HCT116 (cell line): ENCODE measurements at regions not wholly inside any gene's neighbourhood (a gene's known extent, or its start where the extent isn't known, plus 50 kb on each side); places are given as distances from the start of the nearest gene placed in this dataset.

Source experiments
- ATAC-seq: fragments of 200-7000 bp; cut with Tn5 transposase; 2 replicates; pipeline ENCODE4 v1.9.1; 2020; ENCODE audit warnings: mild to moderate bottlenecking, moderate library complexity
- BruUV-seq: library from RNA; stranded (reverse); fragments of 400-500 nt; replicated peaks from 2 replicates; lab custom pipeline; 2021; lab: Mats Ljungman, UMichigan
- CTCF ChIA-PET: fragments of 300-600 bp; sonication (Branson Sonifier 250); formaldehyde crosslinking; loops from one replicate; lab custom pipeline; 2021; ENCODE audit warnings: antibody characterized with exemption; lab: Charles Lee
- POLR2A ChIA-PET: fragments of 300-600, 350-600 bp; sonication (Branson Sonifier 250); formaldehyde crosslinking; loops from one replicate; lab custom pipeline; 2021; ENCODE audit warnings: antibody characterized with exemption; lab: Charles Lee
- RAD21 ChIA-PET, 2 experiments: fragments of 300-600 bp; sonication (Branson Sonifier 250); formaldehyde crosslinking; loops; one replicate each; lab custom pipeline; 2023; ENCODE audit warnings: low total read pairs in 2 of 2; ENCODE audit not compliant: uncharacterized antibody in 2 of 2, unreplicated experiment in 2 of 2, low non-redundant PET in 1 of 2; lab: Charles Lee
- DNase-seq: peaks from one replicate; pipeline ENCODE4 v3.0.0-alpha.2; 2010; ENCODE audit warnings: low read depth, low spot score
- H2AFZ ChIP-seq: fragments of 200-600 bp; shearing (Covaris generic), sonication (generic); 2 replicates; pipeline ENCODE4 v1.6.1; 2017; ENCODE audit warnings: low read depth, mixed run types, mixed read lengths, antibody characterized with exemption, low read length; ENCODE audit not compliant: poor library complexity, severe bottlenecking
- H3K27ac ChIP-seq: 2 replicates; pipeline ENCODE4 v1.5.1; 2012; ENCODE audit warnings: low read depth, low read length
- H3K27me3 ChIP-seq: fragments of 200-600 bp; sonication (generic); 2 replicates; pipeline ENCODE4 v1.6.1; 2016; ENCODE audit warnings: mixed run types, low read length, mixed read lengths; ENCODE audit not compliant: insufficient read depth
- H3K36me3 ChIP-seq, 2 experiments: fragments of 200-500 bp in 1 of 2; fragments of 200-600 bp in 1 of 2; sonication (Bioruptor generic) in 1 of 2; sonication (generic) in 1 of 2; 2 replicates each; pipeline versions ENCODE4 v1.5.1 to v1.6.1; 2014 to 2016; ENCODE audit warnings: low read length in 2 of 2, inconsistent platforms in 1 of 2, mixed read lengths in 1 of 2, mixed run types in 1 of 2; ENCODE audit not compliant: insufficient read depth in 2 of 2, control insufficient read depth in 1 of 2
- H3K4me1 ChIP-seq, 2 experiments: fragments of 200-600 bp in 1 of 2; sonication (generic) in 1 of 2; 2 replicates each; pipeline versions ENCODE4 v1.5.1 to v1.6.1; 2012 to 2017; ENCODE audit warnings: low read length in 2 of 2, inconsistent platforms in 1 of 2, mild to moderate bottlenecking in 1 of 2, mixed read lengths in 1 of 2, mixed run types in 1 of 2, moderate library complexity in 1 of 2; ENCODE audit not compliant: insufficient read depth in 2 of 2, control insufficient read depth in 1 of 2
- H3K4me2 ChIP-seq: fragments of 200-600 bp; sonication (generic); 2 replicates; pipeline ENCODE4 v1.6.1; 2017; ENCODE audit warnings: mixed run types, low read length, mixed read lengths
- H3K4me3 ChIP-seq, 2 experiments: fragments of 200-600 bp in 1 of 2; sonication (generic) in 1 of 2; replicated peaks in 1 of 2; 2 replicates each; pipeline ENCODE4 v1.5.1; 2011 to 2016; ENCODE audit warnings: low read length in 2 of 2, control low read depth in 1 of 2, low read depth in 1 of 2, mild to moderate bottlenecking in 1 of 2, mixed read lengths in 1 of 2, mixed run types in 1 of 2
- H3K79me2 ChIP-seq: fragments of 200-600 bp; sonication (generic); 2 replicates; pipeline ENCODE4 v1.6.1; 2017; ENCODE audit warnings: mild to moderate bottlenecking, mixed run types, low read length, moderate library complexity, mixed read lengths; ENCODE audit not compliant: insufficient read depth
- H3K9ac ChIP-seq: fragments of 200-600 bp; sonication (generic); 2 replicates; pipeline ENCODE4 v1.6.1; 2016; ENCODE audit warnings: low read length, mixed read lengths
- H3K9me2 ChIP-seq: fragments of 200-600 bp; sonication (generic), shearing (Covaris generic); 2 replicates; pipeline ENCODE4 v1.6.1; 2017; ENCODE audit warnings: mixed run types, mild to moderate bottlenecking, moderate library complexity; ENCODE audit not compliant: insufficient read depth
- H3K9me3 ChIP-seq, 2 experiments: fragments of 200-500 bp in 1 of 2; fragments of 200-600 bp in 1 of 2; sonication (Bioruptor generic) in 1 of 2; sonication (generic) in 1 of 2; 2 replicates each; pipeline ENCODE4 v1.6.1; 2014 to 2017; ENCODE audit warnings: low read length in 2 of 2, mixed read lengths in 2 of 2, inconsistent platforms in 1 of 2, low read depth in 1 of 2, mild to moderate bottlenecking in 1 of 2, mixed run types in 1 of 2, moderate library complexity in 1 of 2; ENCODE audit not compliant: control insufficient read depth in 1 of 2, insufficient read depth in 1 of 2
- H4K20me1 ChIP-seq: fragments of 200-600 bp; sonication (generic), shearing (Covaris generic); 2 replicates; pipeline ENCODE4 v1.6.1; 2017; ENCODE audit warnings: mixed run types, mild to moderate bottlenecking, moderate library complexity; ENCODE audit not compliant: insufficient read depth
- ATF3 ChIP-seq: IDR thresholded peaks from 2 replicates; pipeline ENCODE4 v1.6.1; 2012
- CTCF ChIP-seq, 3 experiments: fragments of 200-600 bp in 1 of 3; sonication (generic) in 1 of 3; IDR thresholded peaks in 2 of 3; conservative IDR thresholded peaks in 1 of 3; 2 replicates each; pipeline ENCODE4 v1.5.1; 2012 to 2017; ENCODE audit warnings: low read depth in 2 of 3, low read length in 2 of 3, antibody characterized with exemption in 1 of 3, borderline replicate concordance in 1 of 3, control low read depth in 1 of 3, mild to moderate bottlenecking in 1 of 3, mixed read lengths in 1 of 3, mixed run types in 1 of 3, moderate library complexity in 1 of 3; ENCODE audit not compliant: insufficient read depth in 1 of 3
- EGR1 ChIP-seq: IDR thresholded peaks from 2 replicates; pipeline ENCODE4 v1.6.1; 2012; ENCODE audit warnings: low read depth
- ELF1 ChIP-seq: IDR thresholded peaks from 2 replicates; pipeline ENCODE4 v1.6.1; 2012; ENCODE audit warnings: low read depth, borderline replicate concordance
- EZH2 ChIP-seq: fragments of 200-600 bp; sonication (generic); IDR thresholded peaks from 2 replicates; pipeline ENCODE4 v1.6.1; 2017; ENCODE audit warnings: antibody characterized with exemption, mixed run types
- EZH2phosphoT487 ChIP-seq: fragments of 200-600 bp; IDR thresholded peaks from 2 replicates; pipeline ENCODE4 v1.6.1; 2018; ENCODE audit warnings: antibody characterized with exemption, borderline replicate concordance
- JUND ChIP-seq: IDR thresholded peaks from 2 replicates; pipeline ENCODE4 v1.6.1; 2012
- REST ChIP-seq: IDR thresholded peaks from 2 replicates; pipeline ENCODE4 v1.6.1; 2012; ENCODE audit warnings: low read depth
- SIN3A ChIP-seq: IDR thresholded peaks from 2 replicates; pipeline ENCODE4 v1.6.1; 2012; ENCODE audit warnings: low read depth
- SP1 ChIP-seq: IDR thresholded peaks from 2 replicates; pipeline ENCODE4 v1.6.1; 2012; ENCODE audit warnings: low read depth
- TCF7L2 ChIP-seq: IDR thresholded peaks from 2 replicates; pipeline ENCODE4 v1.7.0; 2011; ENCODE audit warnings: borderline replicate concordance, inconsistent platforms; ENCODE audit not compliant: insufficient read depth, insufficient read length; ENCODE audit errors: extremely low read depth
- YY1 ChIP-seq: IDR thresholded peaks from 2 replicates; pipeline ENCODE4 v1.6.1; 2011; ENCODE audit warnings: low read length, low read depth, moderate library complexity, mild to moderate bottlenecking; ENCODE audit not compliant: insufficient replicate concordance; ENCODE audit errors: extremely low read depth
- ZFX ChIP-seq: fragments of 450-650 bp; IDR thresholded peaks from 2 replicates; pipeline ENCODE4 v1.6.1; 2017
- intact Hi-C: fragments of 100-400 bp; cut with micrococcal nuclease; formaldehyde crosslinking; loops from 2 replicates; pipeline ENCODE4 v1.10.0; 2022

GRCh38 chr3:166190360-166190759, 353.1 kb upstream of the BCHE start:
- ATAC-seq (no peak), DNase-seq (no peak)
- H3K4me3 ChIP-seq: no peak overlapping the region
- H3K9ac ChIP-seq: no peak overlapping the region
- no peaks in the 10 kb centered on the region for H3K36me3 ChIP-seq
- RAD21 ChIA-PET: no interaction called here
- CTCF ChIA-PET: no interaction called here
- intact Hi-C loops: no loop called here
- no peaks in the 10 kb centered on the region for H4K20me1 ChIP-seq
- BruUV-seq: no TSS peak
- H3K79me2 ChIP-seq: no peaks in the 10 kb centered on the region
- TF ChIP-seq SP1 (no peak), YY1 (no peak), EGR1 (no peak), ATF3 (no peak), SIN3A (no peak), JUND (no peak), EZH2 (no peak), TCF7L2 (no peak), ZFX (no peak), CTCF (IDR thresholded peaks at IDR 0.05 in 2 of 3, conservative IDR thresholded peaks at IDR 0.05 in 1 of 3; ENCODE audit: borderline replicate concordance in 1 of 3, insufficient read depth in 1 of 3, low read depth in 2 of 3, low read length in 2 of 3) (no peak), REST (no peak), EZH2phosphoT487 (no peak), ELF1 (no peak)
- no peaks in the 10 kb centered on the region for H3K9me2 ChIP-seq
- H3K4me1 ChIP-seq: no peaks in the 10 kb centered on the region
- no peak overlapping the region for H2AFZ ChIP-seq
- H3K27me3 ChIP-seq: no peaks in the 10 kb centered on the region
- no peaks in the 10 kb centered on the region for H3K9me3 ChIP-seq
- POLR2A ChIA-PET: no interaction called here
- no peak overlapping the region for H3K27ac ChIP-seq
- no peak overlapping the region for H3K4me2 ChIP-seq
